Osteocyte (in vitro differentiated cells): ENCODE measurements at regions not wholly inside any gene's neighbourhood (a gene's known extent, or its start where the extent isn't known, plus 50 kb on each side); places are given as distances from the start of the nearest gene placed in this dataset.

Experiments used
- DNase-seq: peaks from one replicate; pipeline ENCODE4 v3.0.0; 2021; ENCODE audit warnings: mixed read lengths; ENCODE audit not compliant: unreplicated experiment; ENCODE audit errors: extremely low spot score
- H3K27ac Mint-ChIP-seq: one replicate; pipeline ENCODE4 v1.8.0; 2021; ENCODE audit warnings: mild to moderate bottlenecking, mixed read lengths; ENCODE audit not compliant: unreplicated experiment
- H3K27me3 Mint-ChIP-seq: one replicate; pipeline ENCODE4 v1.8.0; 2021; ENCODE audit warnings: mixed read lengths; ENCODE audit not compliant: unreplicated experiment
- H3K36me3 Mint-ChIP-seq: one replicate; pipeline ENCODE4 v1.8.0; 2021; ENCODE audit warnings: mixed read lengths; ENCODE audit not compliant: unreplicated experiment
- H3K4me1 Mint-ChIP-seq: one replicate; pipeline ENCODE4 v1.8.0; 2021; ENCODE audit warnings: mixed read lengths; ENCODE audit not compliant: unreplicated experiment
- H3K4me3 Mint-ChIP-seq: one replicate; pipeline ENCODE4 v1.8.0; 2021; ENCODE audit warnings: mild to moderate bottlenecking, moderate library complexity, mixed read lengths; ENCODE audit not compliant: unreplicated experiment
- H3K9me3 Mint-ChIP-seq: one replicate; pipeline ENCODE4 v1.8.0; 2021; ENCODE audit warnings: mixed read lengths; ENCODE audit not compliant: unreplicated experiment
- CTCF ChIP-seq: fragments of 200-600 bp; sonication (generic); IDR thresholded peaks from 2 replicates; pipeline ENCODE4 v1.5.0; 2021; ENCODE audit warnings: antibody characterized with exemption, mild to moderate bottlenecking, moderate library complexity

DNA sequence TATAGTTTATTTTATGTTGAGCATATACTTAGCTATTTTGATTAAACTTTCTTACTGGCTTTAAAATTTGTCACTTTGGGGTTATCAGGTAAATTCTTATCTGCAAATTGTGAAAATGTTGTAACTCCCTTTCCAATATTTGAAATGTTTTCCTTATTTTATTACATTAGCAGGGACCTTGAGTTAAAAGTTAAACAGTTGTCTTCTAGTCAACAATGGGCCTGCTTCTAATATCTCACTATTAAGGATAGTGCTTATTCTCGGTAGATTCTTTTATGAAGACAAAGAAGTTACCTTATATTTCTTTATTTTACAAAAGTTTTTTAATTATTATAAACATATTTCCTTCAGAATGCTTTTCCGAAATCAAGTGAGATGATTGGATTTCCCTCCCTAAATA lies 53.7 kb upstream of the AHR start:
- no peak for TF ChIP-seq CTCF
- Mint-ChIP-seq H3K4me3 (no peak overlapping the region), H3K27ac (no peak overlapping the region), H3K36me3 (no peaks in the 10 kb centered on the region), H3K27me3 (no peaks in the 10 kb centered on the region), H3K4me1 (peaks cover 4% of the 10 kb centered on the region), H3K9me3 (no peaks in the 10 kb centered on the region)
- DNase-seq = no peak

DNA sequence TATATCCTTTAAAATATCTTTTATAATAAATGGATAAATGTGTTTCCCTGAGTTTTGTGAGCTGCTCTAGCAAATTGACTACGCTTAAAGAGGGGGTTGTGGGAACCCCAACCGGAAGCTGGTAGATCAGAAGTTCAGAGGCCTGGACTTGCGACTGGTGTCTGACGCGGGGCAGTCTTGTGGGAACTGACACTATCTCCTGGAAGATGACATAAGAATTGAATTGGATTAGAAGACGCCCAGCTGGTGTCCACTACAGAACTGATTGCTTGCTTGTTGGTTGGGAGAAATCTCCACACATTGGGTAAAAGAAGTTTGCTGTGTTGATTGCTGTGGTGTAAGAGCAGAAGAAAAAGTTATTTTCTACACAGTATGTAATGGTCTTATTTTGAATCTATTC lies 51.1 kb upstream of the AHR start:
- Mint-ChIP-seq H3K4me3 (no peak overlapping the region), H3K36me3 (no peaks in the 10 kb centered on the region), H3K4me1 (no peaks in the 10 kb centered on the region), H3K9me3 (no peaks in the 10 kb centered on the region), H3K27me3 (no peaks in the 10 kb centered on the region), H3K27ac (no peak overlapping the region)
- no peak for DNase-seq
- no peak for TF ChIP-seq CTCF

DNA sequence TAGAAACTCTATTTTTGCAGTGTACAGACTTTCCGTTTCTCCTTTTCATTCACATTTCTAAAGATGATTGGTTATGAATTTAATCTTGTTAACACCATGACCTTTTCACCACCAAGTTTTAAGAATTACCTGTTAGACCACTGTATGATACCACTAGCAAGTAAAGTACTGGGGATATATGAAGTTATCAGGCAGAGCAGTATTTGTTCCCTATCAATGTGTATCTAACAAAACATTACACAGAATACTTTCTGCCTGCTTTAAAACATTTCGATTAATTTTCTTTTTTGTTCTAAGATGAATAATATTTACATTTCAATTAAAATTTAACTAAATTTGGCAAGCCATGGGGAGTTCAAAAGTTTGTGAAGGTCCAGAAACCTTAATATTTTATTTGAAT lies 49.9 kb upstream of the AHR start:
- no peaks in the 10 kb centered on the region for H3K4me1 Mint-ChIP-seq
- TF ChIP-seq CTCF = no peak
- no peaks in the 10 kb centered on the region for H3K27me3 Mint-ChIP-seq
- H3K4me3 Mint-ChIP-seq = no peak overlapping the region
- DNase-seq = no peak
- H3K9me3 Mint-ChIP-seq = no peaks in the 10 kb centered on the region
- no peak overlapping the region for H3K27ac Mint-ChIP-seq
- no peaks in the 10 kb centered on the region for H3K36me3 Mint-ChIP-seq
